ENCODE measurements at regions not wholly inside any gene's neighbourhood (a gene's known extent, or its start where the extent isn't known, plus 50 kb on each side); places are given as distances from the start of the nearest gene placed in this dataset.
"Not testable (repeated sequence)": the region's sequence is repeated elsewhere in the genome, so short reads cannot be mapped to it uniquely, and the experiment has no call there.

GRCh38 chr5:67919532-67919931, 296.0 kb upstream of the PIK3R1 start:
- DNase-seq, result not testable (repeated sequence)

DNA sequence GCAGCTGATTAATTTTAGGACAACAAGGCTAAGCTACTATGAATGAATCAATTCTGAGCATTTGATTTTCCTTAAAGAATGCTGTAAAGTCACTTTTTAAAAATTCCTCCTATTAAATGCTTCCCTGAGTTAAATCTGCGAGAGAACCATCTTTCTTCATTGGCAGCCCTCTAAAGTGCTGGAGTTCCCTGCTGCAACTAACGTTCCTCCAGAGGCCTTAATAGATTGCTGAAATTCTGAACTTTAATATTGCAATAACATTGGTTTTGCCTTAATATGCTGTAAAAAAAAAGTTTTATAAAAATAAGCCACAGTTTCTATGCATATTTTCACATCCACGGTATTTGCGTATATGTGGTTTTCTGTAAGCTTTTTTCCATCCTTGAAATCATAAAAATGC, 298.0 kb upstream of the PIK3R1 start:
- DNase-seq, result no peak

- no peak for DNase-seq
These were observed 305.0 kb upstream of the PIK3R1 start for GRCh38 chr5:67910546-67910945.

- no peak for DNase-seq
These were observed 307.3 kb upstream of the PIK3R1 start for GRCh38 chr5:67908126-67908765.

DNA sequence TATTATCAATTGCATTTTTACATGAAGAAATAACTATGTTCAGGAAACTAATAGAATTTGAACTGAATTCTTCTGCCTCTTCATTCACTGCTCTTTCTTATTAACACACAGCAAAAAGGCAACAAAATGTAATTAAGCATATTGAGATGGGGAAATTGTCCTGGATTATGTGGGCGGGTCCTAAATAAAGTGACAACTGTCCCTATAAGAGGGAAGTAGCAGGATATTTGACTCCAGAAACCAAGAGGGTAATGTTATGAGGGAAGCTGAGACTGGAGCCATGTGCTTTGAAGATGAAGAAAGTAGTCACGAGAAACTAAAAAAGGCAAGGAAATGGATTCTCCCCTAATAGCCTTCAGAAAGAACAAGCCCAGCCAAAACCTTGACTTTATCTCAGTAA, 311.2 kb upstream of the PIK3R1 start:
- peak; percentile 49 to 61 for DNase-seq

- DNase-seq, result no peak
These were observed 311.9 kb upstream of the PIK3R1 start for GRCh38 chr5:67903656-67904055.

GRCh38 chr5:67903121-67903520, 312.4 kb upstream of the PIK3R1 start:
- DNase-seq, result no peak

GRCh38 chr5:67902497-67902830, 313.1 kb upstream of the PIK3R1 start:
- no peak for DNase-seq

- no peak for DNase-seq
These were observed 313.6 kb upstream of the PIK3R1 start for GRCh38 chr5:67901814-67902496.

GRCh38 chr5:67900514-67900913, 315.0 kb upstream of the PIK3R1 start:
- no peak for DNase-seq

DNA sequence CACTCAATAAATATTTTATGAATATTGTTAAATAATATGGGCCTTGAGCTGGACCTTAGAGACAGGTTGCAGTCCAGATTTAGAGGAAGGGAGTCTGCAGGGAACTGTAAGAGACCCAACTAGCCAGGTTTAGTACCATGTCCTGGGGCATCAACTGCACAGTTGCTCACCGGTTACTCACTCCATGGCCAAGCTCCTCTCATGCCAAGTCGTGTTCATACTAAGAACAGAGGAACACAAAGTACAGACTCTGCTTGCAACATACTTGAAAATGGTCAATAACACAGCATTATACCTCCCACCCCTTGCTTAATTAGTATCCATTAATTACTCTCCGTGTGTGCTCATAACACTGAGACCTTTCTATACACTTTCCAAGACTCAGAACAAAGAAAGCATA, 317.6 kb upstream of the PIK3R1 start:
- DNase-seq, result no peak

- no peak for DNase-seq
These were observed 318.1 kb upstream of the PIK3R1 start for GRCh38 chr5:67897431-67897830.

DNA sequence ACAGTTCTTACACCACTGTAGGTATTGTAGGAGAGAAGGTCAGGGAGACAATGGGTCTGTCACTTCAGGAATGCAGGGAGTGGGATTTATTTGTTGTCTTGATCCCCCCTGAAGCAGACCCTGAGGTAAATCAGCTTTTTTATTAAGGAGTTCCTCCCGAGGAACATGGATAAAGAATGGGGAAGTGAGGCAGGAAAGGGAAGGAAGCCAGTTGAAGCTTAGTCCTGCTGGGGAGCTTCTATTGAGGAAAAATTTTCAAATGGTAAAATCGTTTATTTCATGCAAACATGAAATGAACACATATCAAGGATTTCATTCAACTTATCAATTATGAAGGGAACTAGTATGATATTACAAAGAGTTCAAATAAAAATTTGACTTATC, 318.6 kb upstream of the PIK3R1 start:
- no peak for DNase-seq

DNA sequence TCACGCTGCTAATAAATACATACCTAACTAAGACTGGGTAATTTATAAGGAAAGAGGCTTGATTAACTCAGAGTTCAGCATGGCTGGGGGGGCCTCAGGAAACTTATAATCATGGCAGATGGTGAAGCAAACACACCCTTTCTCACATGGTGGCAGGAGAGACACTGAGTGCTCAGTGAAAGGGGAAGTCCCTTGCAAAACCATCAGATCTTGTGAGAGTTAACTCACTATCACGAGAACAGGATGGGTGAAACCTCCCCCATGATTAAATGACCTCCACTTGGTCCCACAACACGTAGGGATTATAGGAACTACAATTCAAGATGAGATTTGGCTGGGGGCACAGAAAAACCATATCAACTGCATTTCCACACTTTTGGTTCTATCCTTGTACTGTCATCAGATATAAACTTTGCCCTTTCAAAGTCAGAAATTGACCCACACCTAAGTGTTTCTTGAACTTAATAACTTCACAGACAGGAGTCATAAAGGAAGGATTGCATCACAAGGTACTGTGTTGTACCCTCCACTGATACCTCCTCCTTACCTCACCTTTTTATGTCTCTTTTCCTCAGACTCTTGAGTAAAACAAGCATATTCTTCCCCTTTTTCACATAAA, 319.1 kb upstream of the PIK3R1 start:
- DNase-seq, result peak; percentile 45 to 47

DNA sequence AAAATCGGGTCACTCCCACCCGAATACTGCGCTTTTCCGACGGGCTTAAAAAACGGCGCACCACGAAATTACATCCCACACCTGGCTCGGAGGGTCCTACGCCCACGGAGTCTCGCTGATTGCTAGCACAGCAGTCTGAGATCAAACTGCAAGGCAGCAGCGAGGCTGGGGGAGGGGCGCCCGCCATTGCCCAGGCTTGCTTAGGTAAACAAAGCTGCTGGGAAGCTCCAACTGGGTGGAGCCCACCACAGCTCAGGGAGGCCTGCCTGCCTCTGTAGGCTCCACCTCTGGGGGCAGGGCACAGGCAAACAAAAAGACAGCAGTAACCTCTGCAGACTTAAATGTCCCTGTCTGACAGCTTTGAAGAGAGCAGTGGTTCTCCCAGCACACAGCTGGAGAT, 325.7 kb upstream of the PIK3R1 start:
- DNase-seq, result not testable (repeated sequence)

DNA sequence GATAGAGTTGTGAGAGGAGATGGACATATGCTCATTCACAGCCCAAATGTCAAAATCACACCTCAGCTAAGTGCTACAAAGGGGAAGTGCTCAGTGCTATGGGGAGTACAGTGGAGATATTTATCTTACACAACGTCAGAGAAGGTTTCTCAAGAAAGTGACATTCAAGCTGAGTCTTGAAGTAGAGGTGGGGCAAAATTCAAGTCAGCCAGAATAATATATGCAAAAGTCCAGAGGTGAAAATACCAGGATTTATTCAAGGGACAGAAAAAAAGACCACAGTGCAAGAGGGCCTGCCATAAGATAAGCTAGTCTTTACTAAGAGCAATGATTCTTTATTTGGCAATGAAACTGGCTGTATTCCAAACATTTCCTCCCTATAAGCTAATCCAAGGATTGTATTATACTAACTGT, 327.8 kb upstream of the PIK3R1 start:
- peak; percentile 67 to 72 for DNase-seq

DNA sequence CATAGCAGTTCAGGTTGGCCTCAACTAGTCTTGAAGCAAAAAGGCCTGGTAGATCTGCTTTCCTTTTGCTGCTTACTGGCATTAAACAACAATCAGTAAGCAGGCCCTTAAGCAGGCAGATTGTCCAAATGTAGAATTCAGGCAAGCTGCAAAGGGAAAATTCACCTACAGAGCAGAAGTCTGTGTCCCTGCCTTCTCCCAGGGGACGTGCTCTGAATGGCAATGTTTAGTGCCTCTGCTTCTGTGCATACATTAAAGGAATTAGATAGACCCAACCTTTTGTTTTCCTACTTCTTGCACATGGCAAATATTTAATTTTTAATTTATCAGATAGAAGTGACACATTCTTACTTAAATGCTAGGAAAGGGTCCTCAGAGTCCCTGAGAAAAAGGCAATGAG, 328.8 kb upstream of the PIK3R1 start:
- no peak for DNase-seq

DNA sequence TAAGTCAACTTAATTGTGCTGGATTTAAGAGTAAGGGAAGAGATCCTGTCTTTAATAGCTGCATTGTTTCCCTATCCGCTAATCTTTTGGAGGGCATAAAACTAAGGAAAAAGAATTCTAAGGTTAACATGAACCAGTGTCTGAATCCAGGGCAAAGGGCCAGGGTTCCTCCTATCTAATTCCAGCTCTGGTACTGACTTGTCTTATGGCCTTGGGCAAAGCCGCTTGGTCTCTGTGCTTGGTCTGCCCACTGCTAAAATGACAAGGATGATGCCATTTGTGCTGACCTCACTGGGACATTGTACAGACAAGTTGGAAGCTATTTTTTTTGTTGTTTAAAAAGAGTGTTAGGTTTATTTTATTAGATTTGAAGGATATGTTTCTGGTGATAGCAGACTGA, 334.7 kb upstream of the PIK3R1 start:
- DNase-seq, result no peak

GRCh38 chr5:67880511-67880805, 335.1 kb upstream of the PIK3R1 start:
- DNase-seq, result no peak

- DNase-seq, result no peak
These were observed 335.7 kb upstream of the PIK3R1 start for GRCh38 chr5:67879620-67880510.

DNA sequence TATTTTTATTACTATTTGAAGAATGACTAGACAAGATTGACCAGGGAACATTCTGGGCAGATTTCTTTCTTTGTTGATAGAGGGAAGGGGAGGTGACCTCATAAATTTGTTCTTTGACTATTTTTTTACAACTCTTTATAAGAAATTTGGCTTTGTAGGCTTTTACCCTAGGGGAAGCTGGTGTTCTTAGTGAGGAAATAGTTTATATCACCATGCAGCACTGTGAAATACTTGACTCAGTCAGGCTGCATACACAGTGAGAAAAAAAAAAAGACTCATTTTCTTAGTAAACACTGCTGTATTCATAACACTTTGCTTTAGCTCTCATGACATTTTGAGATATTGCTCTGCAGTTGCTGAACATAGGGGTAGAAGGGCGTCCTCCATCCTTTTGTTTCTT, 336.6 kb upstream of the PIK3R1 start:
- DNase-seq, result no peak

DNA sequence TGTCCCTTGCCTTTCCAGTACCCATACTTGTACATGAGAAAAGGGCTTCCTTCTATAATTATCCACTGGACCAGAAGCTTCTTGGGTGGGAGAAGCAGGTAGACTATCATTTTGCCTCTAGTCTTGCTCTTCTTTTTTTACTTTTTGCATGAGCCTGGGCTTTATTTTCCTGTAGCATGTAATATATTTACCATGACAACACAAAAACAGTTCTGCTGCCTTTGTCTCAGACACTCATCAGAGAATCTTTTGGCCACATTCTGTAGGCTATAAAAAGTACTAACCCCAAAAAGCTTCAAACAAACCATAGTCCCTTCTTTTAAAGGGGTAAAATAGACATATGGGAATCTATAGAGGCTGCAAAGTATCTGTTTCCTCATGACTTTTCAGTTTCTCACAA, 339.2 kb upstream of the PIK3R1 start:
- no peak for DNase-seq

DNA sequence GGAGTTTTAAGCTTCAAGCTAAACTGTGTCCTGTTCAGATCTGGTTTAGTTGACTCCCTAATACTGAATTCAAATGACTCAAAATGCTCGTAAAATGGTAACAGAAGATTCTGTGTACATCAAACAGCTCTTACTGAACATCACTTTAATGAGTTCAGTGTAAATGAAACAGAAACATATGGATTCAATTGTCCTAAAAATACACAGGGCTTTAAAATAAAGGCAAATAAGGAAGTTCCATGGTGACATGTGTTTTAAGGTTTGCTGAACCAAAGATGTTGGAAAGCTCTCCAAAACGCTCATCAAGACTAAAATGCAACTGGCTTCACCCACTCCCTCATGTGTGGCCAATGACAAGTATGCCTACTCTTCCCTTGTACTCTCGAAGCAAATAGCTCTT, 340.0 kb upstream of the PIK3R1 start:
- no peak for DNase-seq

- DNase-seq, result no peak
These were observed 341.6 kb upstream of the PIK3R1 start for GRCh38 chr5:67873935-67874334.
